Central memory CD8-positive, alpha-beta T cell (primary cell): ENCODE measurements at regions not wholly inside any gene's neighbourhood (a gene's known extent, or its start where the extent isn't known, plus 50 kb on each side); places are given as distances from the start of the nearest gene placed in this dataset.

Source experiments
- ATAC-seq: fragments of 150-1000 bp; cut with Tn5 transposase; replicated peaks from 2 replicates; pipeline ENCODE4 v1.10.0; 2022; ENCODE audit warnings: mild to moderate bottlenecking, moderate FRiP score, moderate number of reproducible peaks; ENCODE audit not compliant: poor library complexity, severe bottlenecking; ENCODE audit errors: extremely low read depth
- DNase-seq, 2 donors: peaks; one replicate each; pipeline ENCODE4 v3.0.0; 2021; ENCODE audit warnings: low spot score in 2 of 2
- H3K27ac Mint-ChIP-seq: one replicate; pipeline ENCODE4 v1.8.0; 2022; ENCODE audit warnings: low read depth, mild to moderate bottlenecking, moderate library complexity, mixed read lengths
- H3K27me3 Mint-ChIP-seq: one replicate; pipeline ENCODE4 v1.8.0; 2022; ENCODE audit warnings: mixed read lengths
- H3K36me3 Mint-ChIP-seq: one replicate; pipeline ENCODE4 v1.8.0; 2022; ENCODE audit warnings: mild to moderate bottlenecking, moderate library complexity, mixed read lengths; ENCODE audit not compliant: insufficient read depth
- H3K4me1 Mint-ChIP-seq: one replicate; pipeline ENCODE4 v1.8.0; 2022; ENCODE audit warnings: mixed read lengths
- H3K4me3 Mint-ChIP-seq: one replicate; pipeline ENCODE4 v1.8.0; 2022; ENCODE audit warnings: mild to moderate bottlenecking, moderate library complexity, mixed read lengths
- H3K9me3 Mint-ChIP-seq: one replicate; pipeline ENCODE4 v1.8.0; 2022; ENCODE audit warnings: mixed read lengths

- H3K27me3 Mint-ChIP-seq, result no peaks in the 10 kb centered on the region
These were observed 158.4 kb upstream of the ZKSCAN2 start for GRCh38 chr16:25416002-25416401.

GRCh38 chr16:25413975-25414374, 156.3 kb upstream of the ZKSCAN2 start:
- H3K36me3 Mint-ChIP-seq, result no peaks in the 10 kb centered on the region
- no peak for ATAC-seq
- H3K4me3 Mint-ChIP-seq, result no peak overlapping the region
- no peak overlapping the region for H3K27ac Mint-ChIP-seq
- H3K9me3 Mint-ChIP-seq, result no peaks in the 10 kb centered on the region
- no peaks in the 10 kb centered on the region for H3K4me1 Mint-ChIP-seq
- H3K27me3 Mint-ChIP-seq, result peaks cover 10% of the 10 kb centered on the region
- DNase-seq, result no peak

More at GRCh38 chr16:25416002-25416401, 158.4 kb upstream of the ZKSCAN2 start:
- H3K4me3 Mint-ChIP-seq, result no peak overlapping the region
- no peaks in the 10 kb centered on the region for H3K36me3 Mint-ChIP-seq
- H3K4me1 Mint-ChIP-seq, result no peaks in the 10 kb centered on the region
- no peak for DNase-seq
- no peaks in the 10 kb centered on the region for H3K9me3 Mint-ChIP-seq
- no peak overlapping the region for H3K27ac Mint-ChIP-seq
- no peak for ATAC-seq

- Mint-ChIP-seq H3K27me3 (peaks cover 13% of the 10 kb centered on the region), H3K4me3 (no peak overlapping the region), H3K27ac (no peak overlapping the region), H3K9me3 (no peaks in the 10 kb centered on the region), H3K4me1 (no peaks in the 10 kb centered on the region), H3K36me3 (no peaks in the 10 kb centered on the region)
- ATAC-seq (no peak), DNase-seq (no peak)
These were observed 155.5 kb upstream of the ZKSCAN2 start for GRCh38 chr16:25413133-25413532.

- Mint-ChIP-seq H3K4me1 (no peaks in the 10 kb centered on the region), H3K27ac (no peak overlapping the region), H3K4me3 (no peak overlapping the region), H3K27me3 (peaks cover 22% of the 10 kb centered on the region), H3K9me3 (no peaks in the 10 kb centered on the region), H3K36me3 (no peaks in the 10 kb centered on the region)
- DNase-seq, result no peak
- ATAC-seq, result no peak
These were observed 153.9 kb upstream of the ZKSCAN2 start for GRCh38 chr16:25411396-25412081.

- Mint-ChIP-seq H3K27me3 (peaks cover 49% of the 10 kb centered on the region), H3K4me3 (no peak overlapping the region), H3K27ac (no peak overlapping the region), H3K36me3 (no peaks in the 10 kb centered on the region), H3K4me1 (no peaks in the 10 kb centered on the region), H3K9me3 (peaks cover 12% of the 10 kb centered on the region)
- ATAC-seq (no peak), DNase-seq (no peak)
These were observed 146.2 kb upstream of the ZKSCAN2 start for GRCh38 chr16:25403852-25404251.

- H3K4me3 Mint-ChIP-seq, result no peak overlapping the region
- H3K27ac Mint-ChIP-seq, result no peak overlapping the region
- DNase-seq (no peak), ATAC-seq (no peak)
- H3K4me1 Mint-ChIP-seq, result no peaks in the 10 kb centered on the region
- H3K36me3 Mint-ChIP-seq, result peaks cover 2% of the 10 kb centered on the region
- peaks cover 13% of the 10 kb centered on the region for H3K9me3 Mint-ChIP-seq
- peaks cover 34% of the 10 kb centered on the region for H3K27me3 Mint-ChIP-seq
These were observed 137.9 kb upstream of the ZKSCAN2 start for GRCh38 chr16:25395528-25395927.

GRCh38 chr16:25390761-25391160, 133.1 kb upstream of the ZKSCAN2 start:
- ATAC-seq (no peak), DNase-seq (no peak)
- Mint-ChIP-seq H3K4me1 (no peaks in the 10 kb centered on the region), H3K27me3 (peaks cover 42% of the 10 kb centered on the region), H3K36me3 (no peaks in the 10 kb centered on the region), H3K9me3 (peaks cover 3% of the 10 kb centered on the region), H3K4me3 (no peak overlapping the region), H3K27ac (no peak overlapping the region)

GRCh38 chr16:25374556-25374955, 116.9 kb upstream of the ZKSCAN2 start:
- peaks cover 31% of the 10 kb centered on the region for H3K27me3 Mint-ChIP-seq

GRCh38 chr16:25372716-25373115, 115.1 kb upstream of the ZKSCAN2 start:
- Mint-ChIP-seq H3K27ac (no peak overlapping the region), H3K36me3 (no peaks in the 10 kb centered on the region), H3K4me3 (no peak overlapping the region), H3K4me1 (no peaks in the 10 kb centered on the region), H3K27me3 (peaks cover 35% of the 10 kb centered on the region), H3K9me3 (no peaks in the 10 kb centered on the region)
- no peak for ATAC-seq
- DNase-seq, result no peak

More at GRCh38 chr16:25374556-25374955, 116.9 kb upstream of the ZKSCAN2 start:
- Mint-ChIP-seq H3K36me3 (no peaks in the 10 kb centered on the region), H3K4me1 (no peaks in the 10 kb centered on the region), H3K27ac (no peak overlapping the region), H3K9me3 (no peaks in the 10 kb centered on the region), H3K4me3 (no peak overlapping the region)
- no peak for DNase-seq
- no peak for ATAC-seq

- no peak overlapping the region for H3K4me3 Mint-ChIP-seq
- H3K27ac Mint-ChIP-seq, result no peak overlapping the region
These were observed 113.7 kb upstream of the ZKSCAN2 start for GRCh38 chr16:25371342-25371741.

GRCh38 chr16:25370541-25370940, 112.9 kb upstream of the ZKSCAN2 start:
- Mint-ChIP-seq H3K4me1 (no peaks in the 10 kb centered on the region), H3K4me3 (no peak overlapping the region), H3K27ac (no peak overlapping the region), H3K36me3 (peaks cover 2% of the 10 kb centered on the region), H3K9me3 (no peaks in the 10 kb centered on the region), H3K27me3 (peaks cover 36% of the 10 kb centered on the region)
- ATAC-seq (no peak), DNase-seq (no peak)

More at GRCh38 chr16:25371342-25371741, 113.7 kb upstream of the ZKSCAN2 start:
- Mint-ChIP-seq H3K27me3 (peaks cover 30% of the 10 kb centered on the region), H3K4me1 (no peaks in the 10 kb centered on the region), H3K9me3 (no peaks in the 10 kb centered on the region), H3K36me3 (peaks cover 1% of the 10 kb centered on the region)
- DNase-seq (no peak), ATAC-seq (no peak)

- Mint-ChIP-seq H3K27ac (no peak overlapping the region), H3K9me3 (no peaks in the 10 kb centered on the region), H3K36me3 (peaks cover 2% of the 10 kb centered on the region), H3K27me3 (peaks cover 58% of the 10 kb centered on the region), H3K4me3 (no peak overlapping the region), H3K4me1 (no peaks in the 10 kb centered on the region)
- ATAC-seq, result no peak
- no peak for DNase-seq
These were observed 110.3 kb upstream of the ZKSCAN2 start for GRCh38 chr16:25367773-25368524.

- H3K27me3 Mint-ChIP-seq, result peaks cover 52% of the 10 kb centered on the region
- no peaks in the 10 kb centered on the region for H3K4me1 Mint-ChIP-seq
- no peak for ATAC-seq
- H3K9me3 Mint-ChIP-seq, result no peaks in the 10 kb centered on the region
- peaks cover 2% of the 10 kb centered on the region for H3K36me3 Mint-ChIP-seq
- no peak for DNase-seq
- H3K4me3 Mint-ChIP-seq, result no peak overlapping the region
- H3K27ac Mint-ChIP-seq, result no peak overlapping the region
These were observed 108.4 kb upstream of the ZKSCAN2 start for GRCh38 chr16:25366078-25366477.
